Epithelial cell of esophagus (primary cell): ENCODE measurements at regions not wholly inside any gene's neighbourhood (a gene's known extent, or its start where the extent isn't known, plus 50 kb on each side); places are given as distances from the start of the nearest gene placed in this dataset.
A peak's percentile ranks its signal among the peaks of the same experiment; 100 is the strongest.

Source experiments
- DNase-seq: peaks from one replicate; pipeline ENCODE4 v3.0.0; 2010; ENCODE audit warnings: low read depth
- H3K4me3 ChIP-seq: 2 replicates; pipeline ENCODE4 v1.5.1; 2011; ENCODE audit warnings: mild to moderate bottlenecking, low read length, control low read depth
- TF ChIP-seq, protein P1 (sequence below): IDR thresholded peaks from 2 replicates; pipeline ENCODE4 v1.5.1; 2011; ENCODE audit warnings: low read depth, mild to moderate bottlenecking, low read length, control low read depth, inconsistent platforms; ENCODE audit not compliant: insufficient read depth; ENCODE audit errors: missing control alignments

- no peak for DNase-seq
- H3K4me3 ChIP-seq, result no peak overlapping the region
- TF ChIP-seq, protein P1, sequence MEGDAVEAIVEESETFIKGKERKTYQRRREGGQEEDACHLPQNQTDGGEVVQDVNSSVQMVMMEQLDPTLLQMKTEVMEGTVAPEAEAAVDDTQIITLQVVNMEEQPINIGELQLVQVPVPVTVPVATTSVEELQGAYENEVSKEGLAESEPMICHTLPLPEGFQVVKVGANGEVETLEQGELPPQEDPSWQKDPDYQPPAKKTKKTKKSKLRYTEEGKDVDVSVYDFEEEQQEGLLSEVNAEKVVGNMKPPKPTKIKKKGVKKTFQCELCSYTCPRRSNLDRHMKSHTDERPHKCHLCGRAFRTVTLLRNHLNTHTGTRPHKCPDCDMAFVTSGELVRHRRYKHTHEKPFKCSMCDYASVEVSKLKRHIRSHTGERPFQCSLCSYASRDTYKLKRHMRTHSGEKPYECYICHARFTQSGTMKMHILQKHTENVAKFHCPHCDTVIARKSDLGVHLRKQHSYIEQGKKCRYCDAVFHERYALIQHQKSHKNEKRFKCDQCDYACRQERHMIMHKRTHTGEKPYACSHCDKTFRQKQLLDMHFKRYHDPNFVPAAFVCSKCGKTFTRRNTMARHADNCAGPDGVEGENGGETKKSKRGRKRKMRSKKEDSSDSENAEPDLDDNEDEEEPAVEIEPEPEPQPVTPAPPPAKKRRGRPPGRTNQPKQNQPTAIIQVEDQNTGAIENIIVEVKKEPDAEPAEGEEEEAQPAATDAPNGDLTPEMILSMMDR, result no peak
Observed at GRCh38 chr3:165444745-165445144, 248.6 kb upstream of the SLITRK3 start.

GRCh38 chr3:165443664-165444063 is 247.5 kb upstream of the SLITRK3 start:
- TF ChIP-seq, protein P1, result no peak
- no peak for DNase-seq
- no peak overlapping the region for H3K4me3 ChIP-seq

DNA sequence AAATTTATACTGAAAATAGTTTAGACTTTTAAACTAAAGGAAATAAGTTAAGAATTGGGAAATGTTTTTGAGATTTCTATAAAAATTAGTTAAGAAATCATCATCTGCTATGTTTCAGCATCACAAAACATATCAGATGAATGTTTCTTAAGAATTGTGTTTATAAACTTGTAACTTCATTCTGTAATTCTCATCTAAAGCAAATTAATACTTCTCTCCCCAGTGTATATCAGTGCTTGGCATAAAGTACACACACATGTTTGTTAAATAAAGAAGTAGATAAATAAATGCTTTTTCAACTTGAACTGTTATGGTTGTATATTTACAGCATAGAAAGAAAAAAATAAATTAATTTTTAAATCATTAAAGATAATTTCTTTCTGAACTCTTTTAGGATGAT is 245.9 kb upstream of the SLITRK3 start:
- TF ChIP-seq, protein P1, result no peak
- no peak for DNase-seq
- no peak overlapping the region for H3K4me3 ChIP-seq

DNA sequence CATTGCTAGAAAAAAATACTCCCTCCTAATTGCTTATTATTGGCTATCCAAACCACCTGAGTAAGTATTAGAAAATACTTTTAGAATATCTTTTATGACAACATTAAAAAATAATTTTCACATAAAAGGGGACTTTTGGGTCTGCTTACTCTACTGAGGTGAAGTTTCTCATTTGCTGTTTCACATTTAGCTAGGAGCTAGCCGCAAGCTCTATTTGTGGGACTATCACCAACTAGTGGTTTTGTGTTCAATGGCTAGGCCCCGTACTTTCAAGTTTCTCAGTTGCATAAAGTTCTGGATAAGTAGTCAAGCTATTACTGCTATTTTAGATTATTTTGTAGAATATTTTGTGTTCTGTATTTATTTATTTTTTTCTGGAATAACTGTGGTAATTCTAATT is 244.2 kb upstream of the SLITRK3 start:
- H3K4me3 ChIP-seq, result no peak overlapping the region
- TF ChIP-seq, protein P1, result no peak
- no peak for DNase-seq

GRCh38 chr3:165439765-165440164 is 243.6 kb upstream of the SLITRK3 start:
- TF ChIP-seq, protein P1, result no peak
- peak; percentile 2 for DNase-seq
- no peak overlapping the region for H3K4me3 ChIP-seq

DNA sequence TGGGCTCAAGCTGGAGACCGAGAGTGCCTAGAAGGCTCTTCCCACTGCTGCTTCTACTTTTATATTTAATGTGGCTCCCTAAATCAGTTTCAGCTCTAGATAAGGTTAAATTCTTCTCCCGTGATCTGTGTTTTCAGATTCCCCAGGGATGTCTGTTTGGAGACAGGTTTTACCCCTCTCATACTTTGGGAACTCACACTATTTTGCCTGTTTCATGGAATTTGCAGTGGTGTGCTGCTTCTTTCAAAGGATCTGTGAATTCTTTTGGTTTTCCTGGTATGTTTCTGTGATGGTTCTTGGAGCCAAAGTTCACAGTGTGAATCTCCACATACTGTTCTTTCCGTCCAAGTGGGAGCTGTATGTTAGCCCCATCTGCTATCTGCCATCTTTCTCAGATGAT is 238.3 kb upstream of the SLITRK3 start:
- no peak for DNase-seq
- TF ChIP-seq, protein P1, result no peak
- H3K4me3 ChIP-seq, result no peak overlapping the region

- H3K4me3 ChIP-seq, result no peak overlapping the region
- peak; percentile 33 for DNase-seq
- TF ChIP-seq, protein P1, result no peak
Observed at GRCh38 chr3:165406425-165406824, 210.2 kb upstream of the SLITRK3 start.
